ENCODE measurements at regions not wholly inside any gene's neighbourhood (a gene's known extent, or its start where the extent isn't known, plus 50 kb on each side); places are given as distances from the start of the nearest gene placed in this dataset.
"Not testable (repeated sequence)": the region's sequence is repeated elsewhere in the genome, so short reads cannot be mapped to it uniquely, and the experiment has no call there.

DNA sequence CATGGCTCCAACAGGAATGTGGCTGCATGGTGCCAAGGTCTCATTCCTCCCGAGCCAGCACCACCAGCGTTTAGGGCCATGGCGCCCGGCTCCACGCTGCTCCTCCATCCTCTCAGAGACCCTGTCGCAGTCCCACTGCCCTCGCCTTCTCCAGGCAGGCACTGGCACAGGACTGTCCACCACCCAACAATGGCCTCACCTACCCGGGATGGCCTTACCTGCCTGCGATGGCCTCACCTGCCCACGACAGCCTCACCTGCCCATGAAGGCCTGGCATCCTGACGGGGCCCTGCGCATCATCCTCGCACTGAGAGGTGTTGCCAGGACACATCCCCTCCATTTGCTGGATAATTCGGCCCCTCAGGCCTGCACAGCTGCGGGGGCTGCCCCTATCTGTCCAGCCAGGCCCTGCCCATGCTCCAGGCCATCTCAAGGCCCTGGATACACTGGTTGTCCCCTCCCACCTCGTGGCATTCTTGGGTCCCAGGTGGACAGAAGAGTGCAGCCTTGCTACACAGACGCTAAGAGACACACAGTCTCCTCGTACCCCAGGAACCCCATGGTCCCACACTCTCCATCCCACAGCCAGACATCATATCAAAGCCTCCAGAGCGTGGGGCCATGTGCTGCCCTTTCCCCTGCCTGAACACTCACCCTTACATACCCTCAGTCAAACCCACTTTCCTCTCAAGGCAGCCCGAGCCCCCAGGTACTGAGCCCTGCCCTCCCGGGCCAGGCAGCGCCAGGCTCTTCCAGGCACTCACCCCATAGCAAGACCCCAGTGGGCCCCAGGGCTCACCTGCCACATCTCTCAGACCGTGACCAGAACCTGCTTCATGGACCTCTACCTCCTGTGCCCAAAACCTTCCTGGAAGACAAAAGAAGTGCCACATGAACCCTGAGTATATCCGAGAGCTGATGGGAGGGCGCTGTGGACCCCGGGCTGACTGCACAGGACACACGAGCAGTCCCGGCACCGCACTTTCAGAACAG is 268.6 kb downstream of the EIPR1 start:
- Histone ChIP-seq H3K9me3 (ENCODE audit: severe bottlenecking) (no peaks in the 10 kb centered on the region), H3K36me3 (ENCODE audit: low read depth) (no peaks in the 10 kb centered on the region), H3K27me3 (ENCODE audit: insufficient read depth, poor library complexity, severe bottlenecking) (no peaks in the 10 kb centered on the region), H3K27ac (ENCODE audit: poor library complexity, severe bottlenecking) (no peak overlapping the region), H3K4me3 (ENCODE audit: severe bottlenecking) (no peak overlapping the region), H3K4me1 (ENCODE audit: insufficient read depth, poor library complexity, severe bottlenecking) (no peaks in the 10 kb centered on the region)
- TF ChIP-seq, protein P1, sequence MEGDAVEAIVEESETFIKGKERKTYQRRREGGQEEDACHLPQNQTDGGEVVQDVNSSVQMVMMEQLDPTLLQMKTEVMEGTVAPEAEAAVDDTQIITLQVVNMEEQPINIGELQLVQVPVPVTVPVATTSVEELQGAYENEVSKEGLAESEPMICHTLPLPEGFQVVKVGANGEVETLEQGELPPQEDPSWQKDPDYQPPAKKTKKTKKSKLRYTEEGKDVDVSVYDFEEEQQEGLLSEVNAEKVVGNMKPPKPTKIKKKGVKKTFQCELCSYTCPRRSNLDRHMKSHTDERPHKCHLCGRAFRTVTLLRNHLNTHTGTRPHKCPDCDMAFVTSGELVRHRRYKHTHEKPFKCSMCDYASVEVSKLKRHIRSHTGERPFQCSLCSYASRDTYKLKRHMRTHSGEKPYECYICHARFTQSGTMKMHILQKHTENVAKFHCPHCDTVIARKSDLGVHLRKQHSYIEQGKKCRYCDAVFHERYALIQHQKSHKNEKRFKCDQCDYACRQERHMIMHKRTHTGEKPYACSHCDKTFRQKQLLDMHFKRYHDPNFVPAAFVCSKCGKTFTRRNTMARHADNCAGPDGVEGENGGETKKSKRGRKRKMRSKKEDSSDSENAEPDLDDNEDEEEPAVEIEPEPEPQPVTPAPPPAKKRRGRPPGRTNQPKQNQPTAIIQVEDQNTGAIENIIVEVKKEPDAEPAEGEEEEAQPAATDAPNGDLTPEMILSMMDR (IDR thresholded peaks at IDR 0.05; ENCODE audit: poor library complexity, severe bottlenecking): no peak
- ATAC-seq (ENCODE audit: low read depth) (no peak), DNase-seq (ENCODE audit: low spot score) (no peak)

DNA sequence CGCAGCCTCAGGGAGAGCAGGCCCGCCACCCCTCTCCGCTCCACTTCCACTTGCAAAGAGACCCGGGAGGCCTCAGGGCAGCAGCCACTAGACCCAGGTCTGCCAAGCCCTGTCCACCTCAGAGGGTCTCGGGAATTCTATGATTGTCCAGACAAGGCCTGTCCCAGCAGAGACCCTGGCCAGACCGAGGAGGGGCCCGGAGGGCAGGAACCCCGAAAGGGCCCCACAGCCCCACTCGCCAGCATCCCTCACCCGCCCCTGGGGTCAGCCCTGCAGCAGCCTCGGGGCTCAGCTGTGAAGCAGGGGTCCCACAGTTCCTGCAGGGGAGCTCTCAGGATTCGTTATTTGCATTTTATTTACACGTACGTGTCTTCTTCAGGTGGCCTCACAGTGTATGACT is 269.5 kb downstream of the EIPR1 start:
- no peak overlapping the region for H3K27ac ChIP-seq (ENCODE audit: poor library complexity, severe bottlenecking)
- no peaks in the 10 kb centered on the region for H3K36me3 ChIP-seq (ENCODE audit: low read depth)
- ATAC-seq (ENCODE audit: low read depth) (no peak), DNase-seq (ENCODE audit: low spot score) (no peak)
- H3K9me3 ChIP-seq (ENCODE audit: severe bottlenecking): no peaks in the 10 kb centered on the region
- no peaks in the 10 kb centered on the region for H3K27me3 ChIP-seq (ENCODE audit: insufficient read depth, poor library complexity, severe bottlenecking)
- TF ChIP-seq, protein P1 (IDR thresholded peaks at IDR 0.05; ENCODE audit: poor library complexity, severe bottlenecking): no peak
- H3K4me3 ChIP-seq (ENCODE audit: severe bottlenecking): no peak overlapping the region
- no peaks in the 10 kb centered on the region for H3K4me1 ChIP-seq (ENCODE audit: insufficient read depth, poor library complexity, severe bottlenecking)

DNA sequence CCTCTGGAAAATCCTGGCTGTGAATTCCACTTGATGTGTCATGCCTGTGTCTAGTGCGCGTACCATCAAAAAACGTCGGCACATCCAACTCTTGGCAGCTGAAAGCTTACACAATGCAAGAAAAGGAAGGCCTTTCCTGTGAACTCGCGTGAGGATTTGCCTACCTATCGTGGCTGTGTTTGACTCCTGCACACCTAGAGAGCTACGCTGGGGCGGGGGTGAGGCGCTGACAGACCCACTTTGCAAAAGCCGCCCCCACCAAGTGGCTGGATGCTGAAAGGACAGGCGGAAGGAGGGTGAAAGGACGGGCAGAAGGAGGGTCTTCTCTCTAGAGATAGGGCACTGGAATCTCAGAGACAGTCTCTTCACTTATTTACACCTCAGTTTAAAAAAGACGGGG is 270.1 kb downstream of the EIPR1 start:
- DNase-seq (ENCODE audit: low spot score) (no peak), ATAC-seq (ENCODE audit: low read depth) (no peak)
- Histone ChIP-seq H3K9me3 (ENCODE audit: severe bottlenecking) (no peaks in the 10 kb centered on the region), H3K4me3 (ENCODE audit: severe bottlenecking) (no peak overlapping the region), H3K27ac (ENCODE audit: poor library complexity, severe bottlenecking) (no peak overlapping the region), H3K4me1 (ENCODE audit: insufficient read depth, poor library complexity, severe bottlenecking) (no peaks in the 10 kb centered on the region), H3K36me3 (ENCODE audit: low read depth) (no peaks in the 10 kb centered on the region), H3K27me3 (ENCODE audit: insufficient read depth, poor library complexity, severe bottlenecking) (no peaks in the 10 kb centered on the region)
- TF ChIP-seq, protein P1 (IDR thresholded peaks at IDR 0.05; ENCODE audit: poor library complexity, severe bottlenecking): no peak

DNA sequence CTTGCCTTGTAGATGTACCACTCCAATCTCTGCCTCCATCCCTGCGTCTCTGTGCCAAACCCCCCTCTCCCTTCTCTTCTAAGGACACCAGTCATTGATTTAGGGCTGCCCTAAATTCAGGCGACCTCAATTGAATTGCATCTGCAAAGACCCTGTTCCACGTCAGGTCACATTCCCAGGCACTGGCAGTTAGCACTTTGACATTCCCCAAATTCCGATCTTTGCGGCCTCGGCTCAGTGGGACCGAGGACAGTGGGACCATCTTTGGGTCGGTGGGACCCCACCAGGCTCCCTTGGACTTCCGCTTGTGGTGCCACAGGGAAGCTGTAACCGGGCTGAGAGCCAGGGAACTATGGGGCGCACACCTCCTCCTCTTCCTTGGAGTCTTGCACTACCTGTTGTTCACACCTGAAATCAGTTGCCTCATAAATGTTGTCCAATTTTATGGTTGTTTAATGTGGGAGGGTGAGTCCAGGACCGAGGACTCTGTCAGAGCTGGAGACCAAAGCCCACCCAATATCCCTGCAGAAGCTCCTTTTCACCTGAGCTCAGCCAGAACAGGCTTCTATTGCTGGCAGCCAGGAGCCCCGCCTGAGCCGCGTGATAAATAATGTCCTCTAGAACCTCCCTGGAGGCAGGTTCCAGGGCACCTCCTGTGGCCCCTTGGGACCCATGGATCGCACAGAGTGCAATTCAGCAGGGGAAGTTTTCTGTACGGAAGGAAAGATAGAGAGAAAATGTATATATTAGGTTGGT is 271.6 kb downstream of the EIPR1 start:
- Histone ChIP-seq H3K27me3 (ENCODE audit: insufficient read depth, poor library complexity, severe bottlenecking) (no peaks in the 10 kb centered on the region), H3K27ac (ENCODE audit: poor library complexity, severe bottlenecking) (no peak overlapping the region), H3K9me3 (ENCODE audit: severe bottlenecking) (no peaks in the 10 kb centered on the region), H3K4me1 (ENCODE audit: insufficient read depth, poor library complexity, severe bottlenecking) (no peaks in the 10 kb centered on the region), H3K4me3 (ENCODE audit: severe bottlenecking) (no peak overlapping the region), H3K36me3 (ENCODE audit: low read depth) (no peaks in the 10 kb centered on the region)
- no peak for ATAC-seq (ENCODE audit: low read depth)
- no peak for DNase-seq (ENCODE audit: low spot score)
- TF ChIP-seq, protein P1 (IDR thresholded peaks at IDR 0.05; ENCODE audit: poor library complexity, severe bottlenecking): no peak

DNA sequence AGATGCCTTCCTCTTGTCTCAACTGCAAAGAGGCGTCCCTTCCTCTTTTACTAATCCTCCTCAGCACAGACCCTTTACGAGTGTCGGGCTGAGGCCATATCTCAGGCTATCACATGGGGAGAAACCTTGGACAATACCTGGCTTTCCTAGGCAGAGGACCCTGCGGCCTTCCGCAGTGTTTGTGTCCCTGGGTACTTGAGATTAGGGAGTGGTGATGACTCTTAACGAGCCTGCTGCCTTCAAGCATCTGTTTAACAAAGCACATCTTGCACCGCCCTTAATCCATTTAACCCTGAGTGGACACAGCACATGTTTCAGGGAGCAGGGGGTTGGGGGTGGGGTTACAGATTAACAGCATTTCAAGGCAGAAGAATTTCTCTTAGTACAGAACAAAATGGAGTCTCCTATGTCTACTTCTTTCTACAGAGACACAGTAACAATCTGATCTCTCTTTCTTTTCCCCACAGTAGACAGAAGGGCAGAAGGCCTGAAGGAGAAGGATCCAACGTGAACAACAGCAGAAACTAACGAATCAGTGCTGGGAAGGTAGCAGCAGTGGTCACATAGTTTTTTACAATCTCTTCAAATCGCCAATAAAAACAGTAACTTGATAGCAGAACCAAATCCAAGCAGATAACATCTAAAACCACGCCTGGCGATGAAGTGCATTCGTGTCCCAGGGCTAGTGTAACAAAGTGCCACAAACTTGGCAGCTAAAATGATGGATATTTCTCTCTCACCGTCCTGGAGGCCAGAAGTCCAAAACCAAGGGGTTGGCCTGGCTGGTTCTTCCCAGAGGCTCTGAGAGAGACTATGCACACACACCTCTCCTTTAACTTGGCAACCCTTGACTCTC is 272.4 kb downstream of the EIPR1 start:
- not testable (repeated sequence) for ATAC-seq (ENCODE audit: low read depth)

More for the DNA sequence above, 272.4 kb downstream of the EIPR1 start:
- not testable (repeated sequence) for H3K9me3 ChIP-seq (ENCODE audit: severe bottlenecking); H3K4me1 ChIP-seq (ENCODE audit: insufficient read depth, poor library complexity, severe bottlenecking); H3K4me3 ChIP-seq (ENCODE audit: severe bottlenecking); H3K27me3 ChIP-seq (ENCODE audit: insufficient read depth, poor library complexity, severe bottlenecking); DNase-seq (ENCODE audit: low spot score); H3K27ac ChIP-seq (ENCODE audit: poor library complexity, severe bottlenecking); H3K36me3 ChIP-seq (ENCODE audit: low read depth)

Measured in RWPE2 (cell line).